ENCODE measurements at regions not wholly inside any gene's neighbourhood (a gene's known extent, or its start where the extent isn't known, plus 50 kb on each side); places are given as distances from the start of the nearest gene placed in this dataset.
A peak's percentile ranks its signal among the peaks of the same experiment; 100 is the strongest.

DNA sequence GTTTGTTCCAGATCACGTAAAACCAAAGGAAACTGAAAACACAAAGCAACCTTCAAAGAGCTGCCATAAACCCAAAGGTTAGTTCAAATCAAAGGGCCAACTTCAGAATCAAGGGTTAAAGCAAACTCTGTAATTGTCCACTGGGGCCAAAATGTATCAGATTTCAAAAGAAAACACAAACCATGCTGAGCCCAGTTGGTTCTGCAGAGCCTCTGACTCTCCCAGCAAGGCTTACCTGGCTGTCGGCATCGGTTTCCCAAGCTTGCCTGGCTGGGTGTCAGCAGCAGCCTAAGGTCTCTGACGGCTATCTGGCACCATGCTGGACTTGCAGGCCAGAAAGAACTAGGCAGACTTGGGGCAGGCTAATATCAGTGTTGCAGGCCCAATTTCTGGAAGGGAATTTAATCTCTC is 125.3 kb downstream of the DAD1 start (continued):
- TF ChIP-seq, protein P1, sequence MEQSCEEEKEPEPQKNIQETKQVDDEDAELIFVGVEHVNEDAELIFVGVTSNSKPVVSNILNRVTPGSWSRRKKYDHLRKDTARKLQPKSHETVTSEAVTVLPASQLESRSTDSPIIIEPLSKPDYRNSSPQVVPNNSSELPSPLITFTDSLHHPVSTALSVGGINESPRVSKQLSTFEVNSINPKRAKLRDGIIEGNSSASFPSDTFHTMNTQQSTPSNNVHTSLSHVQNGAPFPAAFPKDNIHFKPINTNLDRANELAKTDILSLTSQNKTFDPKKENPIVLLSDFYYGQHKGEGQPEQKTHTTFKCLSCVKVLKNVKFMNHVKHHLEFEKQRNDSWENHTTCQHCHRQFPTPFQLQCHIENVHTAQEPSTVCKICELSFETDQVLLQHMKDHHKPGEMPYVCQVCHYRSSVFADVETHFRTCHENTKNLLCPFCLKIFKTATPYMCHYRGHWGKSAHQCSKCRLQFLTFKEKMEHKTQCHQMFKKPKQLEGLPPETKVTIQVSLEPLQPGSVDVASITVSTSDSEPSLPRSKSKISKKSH (CRISPR knock-in tag; IDR thresholded peaks at IDR 0.05; ENCODE audit: borderline replicate concordance) = 0 out of 2 replicates have a peak, but pooled peaks have one; percentile 27
- TF ChIP-seq ZNF720 (CRISPR knock-in tag; IDR thresholded peaks at IDR 0.05) (no peak), KDM3A (CRISPR knock-in tag; IDR thresholded peaks at IDR 0.05; ENCODE audit: low read depth) (no peak), RFX1 (IDR thresholded peaks at IDR 0.05) (no peak), ZNF652 (CRISPR knock-in tag; IDR thresholded peaks at IDR 0.05; ENCODE audit: borderline replicate concordance, low read depth) (peak; percentile 90), ZNF317 (CRISPR knock-in tag; IDR thresholded peaks at IDR 0.05) (no peak), ZNF549 (CRISPR knock-in tag; IDR thresholded peaks at IDR 0.05) (no peak), SOX6 (IDR thresholded peaks at IDR 0.05) (no peak), SOX6 (CRISPR knock-in tag; IDR thresholded peaks at IDR 0.05) (peak; percentile 50)

DNA sequence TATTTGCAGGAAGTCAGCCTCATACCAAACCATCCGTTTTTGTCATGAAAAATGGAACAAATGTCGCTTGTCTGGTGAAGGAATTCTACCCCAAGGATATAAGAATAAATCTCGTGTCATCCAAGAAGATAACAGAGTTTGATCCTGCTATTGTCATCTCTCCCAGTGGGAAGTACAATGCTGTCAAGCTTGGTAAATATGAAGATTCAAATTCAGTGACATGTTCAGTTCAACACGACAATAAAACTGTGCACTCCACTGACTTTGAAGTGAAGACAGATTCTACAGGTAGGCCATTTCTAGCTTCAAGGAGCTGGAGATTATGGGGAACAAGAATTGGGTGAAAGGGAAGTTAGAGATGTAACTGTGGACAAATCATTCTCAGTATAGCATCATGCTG is 126.1 kb downstream of the DAD1 start:
- FAIRE-seq (no peak), ATAC-seq (no peak), DNase-seq (ENCODE audit: low spot score) (no peak)
- under 1% methylated on average over 4 of the region's 4 CpGs for WGBS (ENCODE audit: low lambda C conversion rate)
- ChIA-PET CTCF (ENCODE audit: low intra/inter-chr PET ratio, low total read pairs) (no interaction called here), POLR2A (no interaction called here)
- no peaks in the 10 kb centered on the region for H3K79me2 ChIP-seq (ENCODE audit: insufficient read depth, low read length)
- H3K27ac ChIP-seq (ENCODE audit: extremely low read length, insufficient read depth, low read length) = no peak overlapping the region
- no peaks in the 10 kb centered on the region for H3K9me3 ChIP-seq (ENCODE audit: low read length)
- no peaks in the 10 kb centered on the region for H3K36me3 ChIP-seq (replicated peaks in 1 of 2; ENCODE audit: control insufficient read depth in 1 of 2, insufficient read depth in 2 of 2, low read length in 2 of 2)
- TF ChIP-seq, protein P2, sequence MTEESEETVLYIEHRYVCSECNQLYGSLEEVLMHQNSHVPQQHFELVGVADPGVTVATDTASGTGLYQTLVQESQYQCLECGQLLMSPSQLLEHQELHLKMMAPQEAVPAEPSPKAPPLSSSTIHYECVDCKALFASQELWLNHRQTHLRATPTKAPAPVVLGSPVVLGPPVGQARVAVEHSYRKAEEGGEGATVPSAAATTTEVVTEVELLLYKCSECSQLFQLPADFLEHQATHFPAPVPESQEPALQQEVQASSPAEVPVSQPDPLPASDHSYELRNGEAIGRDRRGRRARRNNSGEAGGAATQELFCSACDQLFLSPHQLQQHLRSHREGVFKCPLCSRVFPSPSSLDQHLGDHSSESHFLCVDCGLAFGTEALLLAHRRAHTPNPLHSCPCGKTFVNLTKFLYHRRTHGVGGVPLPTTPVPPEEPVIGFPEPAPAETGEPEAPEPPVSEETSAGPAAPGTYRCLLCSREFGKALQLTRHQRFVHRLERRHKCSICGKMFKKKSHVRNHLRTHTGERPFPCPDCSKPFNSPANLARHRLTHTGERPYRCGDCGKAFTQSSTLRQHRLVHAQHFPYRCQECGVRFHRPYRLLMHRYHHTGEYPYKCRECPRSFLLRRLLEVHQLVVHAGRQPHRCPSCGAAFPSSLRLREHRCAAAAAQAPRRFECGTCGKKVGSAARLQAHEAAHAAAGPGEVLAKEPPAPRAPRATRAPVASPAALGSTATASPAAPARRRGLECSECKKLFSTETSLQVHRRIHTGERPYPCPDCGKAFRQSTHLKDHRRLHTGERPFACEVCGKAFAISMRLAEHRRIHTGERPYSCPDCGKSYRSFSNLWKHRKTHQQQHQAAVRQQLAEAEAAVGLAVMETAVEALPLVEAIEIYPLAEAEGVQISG (CRISPR knock-in tag; IDR thresholded peaks at IDR 0.05) = no peak
- TF ChIP-seq ZMYM2 (CRISPR knock-in tag; IDR thresholded peaks at IDR 0.05) (no peak), ESRRA (CRISPR knock-in tag; IDR thresholded peaks at IDR 0.05; ENCODE audit: low read depth) (no peak), ZSCAN12 (CRISPR knock-in tag; IDR thresholded peaks at IDR 0.05) (no peak), NKX3-1 (CRISPR knock-in tag; IDR thresholded peaks at IDR 0.05) (no peak), ZNF577 (CRISPR knock-in tag; IDR thresholded peaks at IDR 0.05; ENCODE audit: borderline replicate concordance, low read depth) (no peak), NFATC3 (CRISPR knock-in tag; IDR thresholded peaks at IDR 0.05) (no peak), ZNF841 (CRISPR knock-in tag; IDR thresholded peaks at IDR 0.05; ENCODE audit: borderline replicate concordance) (no peak), HCFC1 (IDR thresholded peaks at IDR 0.05; ENCODE audit: low read depth, low read length) (no peak), HDAC2 (CRISPR knock-in tag; IDR thresholded peaks at IDR 0.05) (no peak)
- TF ChIP-seq, protein P3, sequence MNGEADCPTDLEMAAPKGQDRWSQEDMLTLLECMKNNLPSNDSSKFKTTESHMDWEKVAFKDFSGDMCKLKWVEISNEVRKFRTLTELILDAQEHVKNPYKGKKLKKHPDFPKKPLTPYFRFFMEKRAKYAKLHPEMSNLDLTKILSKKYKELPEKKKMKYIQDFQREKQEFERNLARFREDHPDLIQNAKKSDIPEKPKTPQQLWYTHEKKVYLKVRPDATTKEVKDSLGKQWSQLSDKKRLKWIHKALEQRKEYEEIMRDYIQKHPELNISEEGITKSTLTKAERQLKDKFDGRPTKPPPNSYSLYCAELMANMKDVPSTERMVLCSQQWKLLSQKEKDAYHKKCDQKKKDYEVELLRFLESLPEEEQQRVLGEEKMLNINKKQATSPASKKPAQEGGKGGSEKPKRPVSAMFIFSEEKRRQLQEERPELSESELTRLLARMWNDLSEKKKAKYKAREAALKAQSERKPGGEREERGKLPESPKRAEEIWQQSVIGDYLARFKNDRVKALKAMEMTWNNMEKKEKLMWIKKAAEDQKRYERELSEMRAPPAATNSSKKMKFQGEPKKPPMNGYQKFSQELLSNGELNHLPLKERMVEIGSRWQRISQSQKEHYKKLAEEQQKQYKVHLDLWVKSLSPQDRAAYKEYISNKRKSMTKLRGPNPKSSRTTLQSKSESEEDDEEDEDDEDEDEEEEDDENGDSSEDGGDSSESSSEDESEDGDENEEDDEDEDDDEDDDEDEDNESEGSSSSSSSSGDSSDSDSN (CRISPR knock-in tag; IDR thresholded peaks at IDR 0.05) = no peak
- TF ChIP-seq, protein P4, sequence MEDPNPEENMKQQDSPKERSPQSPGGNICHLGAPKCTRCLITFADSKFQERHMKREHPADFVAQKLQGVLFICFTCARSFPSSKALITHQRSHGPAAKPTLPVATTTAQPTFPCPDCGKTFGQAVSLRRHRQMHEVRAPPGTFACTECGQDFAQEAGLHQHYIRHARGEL (CRISPR knock-in tag; IDR thresholded peaks at IDR 0.05) = no peak
- peaks cover 19% of the 10 kb centered on the region for H3K4me1 ChIP-seq (ENCODE audit: insufficient read depth, low read length)
- peaks cover 3 to 23% of the 10 kb centered on the region in 2 experiments; a peak in 4 of 5 replicates for H3K27me3 ChIP-seq (ENCODE audit: control insufficient read depth in 1 of 2, insufficient read depth in 2 of 2, low read length in 2 of 2)
- intact Hi-C loops (cut with micrococcal nuclease; ENCODE audit: unreplicated experiment) (no loop called here), in situ Hi-C loops (cut with HindIII; ENCODE audit: extremely low pct_ligation_motif_present, low pct_unique_long_range_greater_than_20kb) (no loop called here)
- no peak overlapping the region for H3K9ac ChIP-seq (ENCODE audit: insufficient read depth, low read depth, low read length)
- BruUV-seq (replicated peaks) = no TSS peak
- H2AFZ ChIP-seq (ENCODE audit: low read length) = no peak overlapping the region
- no peak overlapping the region for H3K4me2 ChIP-seq (ENCODE audit: low read depth, low read length)
- H3K4me3 ChIP-seq (replicated peaks in 1 of 3; ENCODE audit: insufficient read depth in 1 of 3, low read depth in 2 of 3, low read length in 3 of 3) = no peak overlapping the region
- H4K20me1 ChIP-seq (ENCODE audit: insufficient read depth, low read length) = no peaks in the 10 kb centered on the region

Measured in HepG2 (cell line).